Esophagus squamous epithelium (tissue), 4 donors: ENCODE measurements at regions not wholly inside any gene's neighbourhood (a gene's known extent, or its start where the extent isn't known, plus 50 kb on each side); places are given as distances from the start of the nearest gene placed in this dataset.

Source experiments
- CTCF ChIP-seq, 6 experiments: fragments of 450-650 bp in 4 of 6; fragments of 200-600 bp in 2 of 6; sonication (generic) in 2 of 6; IDR thresholded peaks; one replicate each; pipeline ENCODE4 v1.5.1; 2016 to 2019; ENCODE audit warnings: antibody characterized with exemption in 6 of 6, mild to moderate bottlenecking in 4 of 6, moderate library complexity in 4 of 6
- POLR2A ChIP-seq, 4 donors: fragments of 450-650 bp; IDR thresholded peaks; one replicate each; pipeline ENCODE4 v1.6.1; 2017; ENCODE audit warnings: antibody characterized with exemption in 4 of 4, mild to moderate bottlenecking in 4 of 4, moderate library complexity in 3 of 4

GRCh38 chrX:80098038-80098437, 83.5 kb downstream of the TBX22 start:
- TF ChIP-seq CTCF (IDR thresholded peaks at IDR 0.05), result no peak
- no peak for TF ChIP-seq POLR2A (IDR thresholded peaks at IDR 0.05)
